ENCODE measurements at regions not wholly inside any gene's neighbourhood (a gene's known extent, or its start where the extent isn't known, plus 50 kb on each side); places are given as distances from the start of the nearest gene placed in this dataset.

GRCh38 chr11:119807402-119807801 lies 78.4 kb upstream of the NECTIN1 start:
- no peak for ATAC-seq

DNA sequence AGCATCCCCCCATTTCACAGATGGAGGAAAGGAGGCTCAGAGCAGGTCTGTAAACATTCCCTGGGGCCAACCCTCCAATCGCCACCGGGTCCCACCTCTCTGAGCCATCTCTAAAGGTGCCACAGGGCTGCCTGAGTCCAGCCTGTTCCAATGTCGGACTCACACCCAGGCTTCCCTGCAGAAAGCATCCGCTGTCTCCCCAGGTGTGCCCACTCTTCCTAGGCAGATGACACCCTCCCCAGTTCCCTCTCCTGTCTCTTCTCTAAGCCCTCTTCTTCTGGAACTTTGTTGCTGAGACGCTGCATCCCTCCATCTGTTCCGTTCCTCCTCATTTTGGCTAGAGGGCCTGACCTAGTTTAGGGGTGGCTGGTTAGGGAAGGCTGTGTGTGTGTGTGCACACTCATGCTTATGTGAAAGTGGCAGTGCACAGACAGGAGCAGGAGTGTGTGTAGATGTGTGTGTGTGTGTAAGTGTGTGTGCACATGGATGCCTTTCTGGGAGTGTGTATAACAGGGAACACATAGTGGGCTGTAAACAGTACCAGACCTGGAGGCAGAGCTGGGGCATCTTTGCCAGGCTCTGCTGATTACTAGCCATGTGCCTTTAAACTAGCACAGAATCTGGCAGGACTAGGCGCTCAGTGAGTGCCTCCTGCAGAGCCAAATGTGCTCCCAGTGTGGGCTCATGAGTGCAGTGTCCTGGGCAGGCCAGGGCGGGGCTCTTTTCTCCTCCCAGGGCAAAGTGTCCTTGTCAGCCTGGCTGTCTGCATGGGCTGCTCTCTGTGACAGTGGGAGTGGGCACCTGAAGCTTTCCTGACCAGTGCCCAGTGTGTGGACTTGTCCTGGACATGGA lies 77.3 kb upstream of the NECTIN1 start:
- 72 to 83% methylated on average over 7 to 8 of the region's 8 CpGs for WGBS, 2 donors
- no peaks in the 10 kb centered on the region for H3K36me3 ChIP-seq (replicated peaks in 1 of 2; ENCODE audit: insufficient read depth in 1 of 2, low read depth in 2 of 2)
- no peak for DNase-seq
- H3K9me3 ChIP-seq, result no peaks in the 10 kb centered on the region
- no peak overlapping the region for H3K27ac ChIP-seq
- H3K4me3 ChIP-seq, result no peak overlapping the region
- intact Hi-C loops (cut with DNase I), result no loop called here
- no peaks in the 10 kb centered on the region for H3K4me1 ChIP-seq
- no peaks in the 10 kb centered on the region for H3K27me3 ChIP-seq
- TF ChIP-seq, protein P1, sequence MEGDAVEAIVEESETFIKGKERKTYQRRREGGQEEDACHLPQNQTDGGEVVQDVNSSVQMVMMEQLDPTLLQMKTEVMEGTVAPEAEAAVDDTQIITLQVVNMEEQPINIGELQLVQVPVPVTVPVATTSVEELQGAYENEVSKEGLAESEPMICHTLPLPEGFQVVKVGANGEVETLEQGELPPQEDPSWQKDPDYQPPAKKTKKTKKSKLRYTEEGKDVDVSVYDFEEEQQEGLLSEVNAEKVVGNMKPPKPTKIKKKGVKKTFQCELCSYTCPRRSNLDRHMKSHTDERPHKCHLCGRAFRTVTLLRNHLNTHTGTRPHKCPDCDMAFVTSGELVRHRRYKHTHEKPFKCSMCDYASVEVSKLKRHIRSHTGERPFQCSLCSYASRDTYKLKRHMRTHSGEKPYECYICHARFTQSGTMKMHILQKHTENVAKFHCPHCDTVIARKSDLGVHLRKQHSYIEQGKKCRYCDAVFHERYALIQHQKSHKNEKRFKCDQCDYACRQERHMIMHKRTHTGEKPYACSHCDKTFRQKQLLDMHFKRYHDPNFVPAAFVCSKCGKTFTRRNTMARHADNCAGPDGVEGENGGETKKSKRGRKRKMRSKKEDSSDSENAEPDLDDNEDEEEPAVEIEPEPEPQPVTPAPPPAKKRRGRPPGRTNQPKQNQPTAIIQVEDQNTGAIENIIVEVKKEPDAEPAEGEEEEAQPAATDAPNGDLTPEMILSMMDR (IDR thresholded peaks at IDR 0.05), result no peak
- TF ChIP-seq POLR2A (IDR thresholded peaks at IDR 0.05), result no peak
- ATAC-seq, result no peak

More at GRCh38 chr11:119807402-119807801, 78.4 kb upstream of the NECTIN1 start:
- no peaks in the 10 kb centered on the region for H3K36me3 ChIP-seq (replicated peaks in 1 of 2; ENCODE audit: insufficient read depth in 1 of 2, low read depth in 2 of 2)
- no peak for TF ChIP-seq POLR2A (IDR thresholded peaks at IDR 0.05)
- TF ChIP-seq, protein P1 (IDR thresholded peaks at IDR 0.05), result no peak
- 40 to 94% methylated on average over 1 to 5 of the region's 5 CpGs for WGBS, 2 donors
- H3K27me3 ChIP-seq, result no peaks in the 10 kb centered on the region
- no peaks in the 10 kb centered on the region for H3K9me3 ChIP-seq
- H3K27ac ChIP-seq, result no peak overlapping the region
- no peaks in the 10 kb centered on the region for H3K4me1 ChIP-seq
- no peak for DNase-seq
- intact Hi-C loops (cut with DNase I), result no loop called here
- no peak overlapping the region for H3K4me3 ChIP-seq

GRCh38 chr11:119805663-119806062 lies 76.7 kb upstream of the NECTIN1 start:
- DNase-seq (no peak), ATAC-seq (no peak)
- H3K27ac ChIP-seq, result no peak overlapping the region
- H3K36me3 ChIP-seq (replicated peaks in 1 of 2; ENCODE audit: insufficient read depth in 1 of 2, low read depth in 2 of 2), result no peaks in the 10 kb centered on the region
- H3K27me3 ChIP-seq, result no peaks in the 10 kb centered on the region
- intact Hi-C loops (cut with DNase I), result no loop called here
- TF ChIP-seq, protein P1 (IDR thresholded peaks at IDR 0.05), result no peak
- no peak for TF ChIP-seq POLR2A (IDR thresholded peaks at IDR 0.05)
- H3K4me1 ChIP-seq, result no peaks in the 10 kb centered on the region
- WGBS, 2 donors, result 88 to 93% methylated on average over 8 of the region's 8 CpGs
- H3K4me3 ChIP-seq, result no peak overlapping the region
- H3K9me3 ChIP-seq, result no peaks in the 10 kb centered on the region

GRCh38 chr11:119804698-119805097 lies 75.7 kb upstream of the NECTIN1 start:
- no peaks in the 10 kb centered on the region for H3K9me3 ChIP-seq
- intact Hi-C loops (cut with DNase I), result no loop called here
- 70 to 100% methylated on average over 2 to 5 of the region's 5 CpGs for WGBS, 2 donors
- no peak overlapping the region for H3K4me3 ChIP-seq
- TF ChIP-seq, protein P1 (IDR thresholded peaks at IDR 0.05), result no peak
- TF ChIP-seq POLR2A (IDR thresholded peaks at IDR 0.05), result no peak
- H3K27ac ChIP-seq, result no peak overlapping the region
- no peak for ATAC-seq
- H3K27me3 ChIP-seq, result no peaks in the 10 kb centered on the region
- DNase-seq, result no peak
- no peaks in the 10 kb centered on the region for H3K36me3 ChIP-seq (replicated peaks in 1 of 2; ENCODE audit: insufficient read depth in 1 of 2, low read depth in 2 of 2)
- H3K4me1 ChIP-seq, result no peaks in the 10 kb centered on the region
